ENCODE measurements at regions not wholly inside any gene's neighbourhood (a gene's known extent, or its start where the extent isn't known, plus 50 kb on each side); places are given as distances from the start of the nearest gene placed in this dataset.

DNA sequence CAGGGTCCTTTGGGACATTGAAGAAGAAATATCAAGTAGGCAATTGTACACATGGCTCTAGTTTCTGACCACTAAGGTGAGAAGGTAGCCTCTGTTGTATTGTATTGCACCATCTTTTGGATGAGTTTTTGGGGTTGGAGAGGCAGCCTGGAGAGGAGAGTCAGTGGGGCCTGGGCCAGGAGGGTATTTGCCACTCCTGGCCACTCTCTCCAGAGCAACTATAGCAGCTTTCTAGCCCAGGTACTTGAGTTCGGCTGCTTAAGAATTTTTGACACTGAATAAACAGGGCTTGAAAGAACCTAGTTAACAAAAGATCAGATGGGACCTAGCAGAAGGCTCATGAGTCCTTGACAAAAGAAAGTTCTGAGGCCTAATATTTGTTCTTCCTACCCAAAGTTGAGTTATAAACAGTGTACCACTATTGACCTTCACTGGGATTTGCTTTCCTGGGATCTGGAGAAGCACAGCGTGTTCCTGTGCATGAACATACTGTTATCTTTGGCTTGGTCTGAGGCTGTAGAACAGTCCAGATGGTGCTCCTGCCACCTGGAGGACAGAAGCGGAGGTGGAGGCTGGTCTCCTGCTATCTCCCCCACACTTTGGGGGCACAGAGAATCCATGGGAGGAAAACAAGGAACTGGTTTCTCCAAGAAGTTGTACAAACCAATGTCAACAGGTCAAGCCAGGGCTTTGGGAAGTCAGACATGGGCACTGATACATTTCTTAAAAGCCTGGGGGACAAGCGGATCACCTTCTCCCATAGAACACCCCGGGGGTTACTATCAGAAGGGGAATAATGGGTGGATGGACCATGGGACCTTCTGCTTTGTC is 110.4 kb upstream of the LIFR start:
- in situ Hi-C loops (cut with HindIII; ENCODE audit: low pct_ligation_motif_present, low sequenced_read_pairs): no loop called here
- DNase-seq: peak; percentile 52
- Histone ChIP-seq H3K36me3 (replicated peaks) (no peaks in the 10 kb centered on the region), H3K4me3 (ENCODE audit: low read depth, low read length) (no peak overlapping the region), H3K27ac (no peak overlapping the region), H3K27me3 (replicated peaks) (no peaks in the 10 kb centered on the region)
- TF ChIP-seq, protein P1, sequence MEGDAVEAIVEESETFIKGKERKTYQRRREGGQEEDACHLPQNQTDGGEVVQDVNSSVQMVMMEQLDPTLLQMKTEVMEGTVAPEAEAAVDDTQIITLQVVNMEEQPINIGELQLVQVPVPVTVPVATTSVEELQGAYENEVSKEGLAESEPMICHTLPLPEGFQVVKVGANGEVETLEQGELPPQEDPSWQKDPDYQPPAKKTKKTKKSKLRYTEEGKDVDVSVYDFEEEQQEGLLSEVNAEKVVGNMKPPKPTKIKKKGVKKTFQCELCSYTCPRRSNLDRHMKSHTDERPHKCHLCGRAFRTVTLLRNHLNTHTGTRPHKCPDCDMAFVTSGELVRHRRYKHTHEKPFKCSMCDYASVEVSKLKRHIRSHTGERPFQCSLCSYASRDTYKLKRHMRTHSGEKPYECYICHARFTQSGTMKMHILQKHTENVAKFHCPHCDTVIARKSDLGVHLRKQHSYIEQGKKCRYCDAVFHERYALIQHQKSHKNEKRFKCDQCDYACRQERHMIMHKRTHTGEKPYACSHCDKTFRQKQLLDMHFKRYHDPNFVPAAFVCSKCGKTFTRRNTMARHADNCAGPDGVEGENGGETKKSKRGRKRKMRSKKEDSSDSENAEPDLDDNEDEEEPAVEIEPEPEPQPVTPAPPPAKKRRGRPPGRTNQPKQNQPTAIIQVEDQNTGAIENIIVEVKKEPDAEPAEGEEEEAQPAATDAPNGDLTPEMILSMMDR (IDR thresholded peaks at IDR 0.05; ENCODE audit: low read depth, low read length, missing control alignments): peak; percentile 94

DNA sequence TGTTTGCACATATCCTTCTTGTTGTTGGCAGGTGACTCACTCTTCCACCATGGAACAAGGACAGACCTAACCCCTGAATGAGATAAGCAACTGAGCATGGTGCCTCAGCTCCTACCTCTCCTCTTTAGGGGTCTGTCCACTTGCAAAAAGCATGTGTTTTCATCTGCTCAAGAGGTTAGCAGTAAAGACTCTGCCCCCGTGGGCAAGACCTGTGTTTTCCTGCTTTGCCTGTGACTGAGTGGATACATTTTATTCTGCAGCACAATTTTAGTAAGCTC is 111.0 kb upstream of the LIFR start:
- Histone ChIP-seq H3K27me3 (replicated peaks) (no peaks in the 10 kb centered on the region), H3K36me3 (replicated peaks) (no peaks in the 10 kb centered on the region), H3K4me3 (ENCODE audit: low read depth, low read length) (no peak overlapping the region), H3K27ac (no peak overlapping the region)
- in situ Hi-C loops (cut with HindIII; ENCODE audit: low pct_ligation_motif_present, low sequenced_read_pairs): no loop called here
- TF ChIP-seq, protein P1 (IDR thresholded peaks at IDR 0.05; ENCODE audit: low read depth, low read length, missing control alignments): no peak
- no peak for DNase-seq

DNA sequence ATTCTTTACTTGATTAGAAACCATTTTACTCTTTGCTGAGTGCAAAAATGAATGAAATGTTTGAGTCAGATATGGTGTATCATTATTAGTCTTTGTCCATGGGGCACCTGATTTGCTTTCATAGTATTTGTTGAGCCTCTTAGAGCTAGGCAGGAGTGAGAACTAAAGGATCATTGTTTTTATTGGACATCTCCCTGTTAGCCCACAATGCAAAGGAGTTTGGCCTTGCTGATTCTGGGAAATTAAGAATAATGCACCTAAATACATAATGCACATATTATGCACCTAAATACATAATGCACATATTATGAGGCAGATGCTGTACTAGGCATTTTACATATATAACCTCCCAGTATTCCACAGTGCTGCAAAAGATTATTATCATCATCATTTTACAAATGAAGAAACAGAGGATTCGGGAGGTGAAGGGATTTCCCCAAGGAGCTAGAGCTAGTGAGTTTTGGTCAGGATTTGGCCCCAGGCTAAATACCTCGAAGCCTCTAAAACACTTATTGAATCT is 113.0 kb upstream of the LIFR start:
- H3K27me3 ChIP-seq (replicated peaks): no peaks in the 10 kb centered on the region
- no peak overlapping the region for H3K27ac ChIP-seq
- TF ChIP-seq, protein P1 (IDR thresholded peaks at IDR 0.05; ENCODE audit: low read depth, low read length, missing control alignments): no peak
- in situ Hi-C loops (cut with HindIII; ENCODE audit: low pct_ligation_motif_present, low sequenced_read_pairs): no loop called here
- no peak for DNase-seq
- H3K36me3 ChIP-seq (replicated peaks): no peaks in the 10 kb centered on the region
- no peak overlapping the region for H3K4me3 ChIP-seq (ENCODE audit: low read depth, low read length)

DNA sequence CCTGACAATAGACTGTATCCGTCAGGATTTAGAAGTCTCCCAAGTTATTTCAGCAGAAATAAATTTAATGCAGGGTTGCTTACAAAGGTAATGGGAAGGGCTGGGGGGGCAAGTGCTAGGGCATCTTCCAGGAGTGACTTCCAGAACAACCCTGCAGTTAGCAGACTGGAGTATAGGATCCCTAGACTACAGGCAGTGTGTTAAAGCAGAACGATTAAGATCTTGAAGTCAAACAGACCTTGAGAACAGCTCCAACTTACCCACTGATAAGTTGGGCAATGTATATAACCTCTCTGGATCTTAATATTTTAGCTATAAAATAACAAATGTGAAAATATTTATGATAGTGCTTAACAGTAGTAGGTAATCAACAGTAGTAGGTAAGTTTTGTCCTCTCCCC is 113.6 kb upstream of the LIFR start:
- in situ Hi-C loops (cut with HindIII; ENCODE audit: low pct_ligation_motif_present, low sequenced_read_pairs): no loop called here
- TF ChIP-seq, protein P1 (IDR thresholded peaks at IDR 0.05; ENCODE audit: low read depth, low read length, missing control alignments): no peak
- H3K4me3 ChIP-seq (ENCODE audit: low read depth, low read length): no peak overlapping the region
- no peaks in the 10 kb centered on the region for H3K36me3 ChIP-seq (replicated peaks)
- H3K27me3 ChIP-seq (replicated peaks): no peaks in the 10 kb centered on the region
- H3K27ac ChIP-seq: no peak overlapping the region
- DNase-seq: no peak

DNA sequence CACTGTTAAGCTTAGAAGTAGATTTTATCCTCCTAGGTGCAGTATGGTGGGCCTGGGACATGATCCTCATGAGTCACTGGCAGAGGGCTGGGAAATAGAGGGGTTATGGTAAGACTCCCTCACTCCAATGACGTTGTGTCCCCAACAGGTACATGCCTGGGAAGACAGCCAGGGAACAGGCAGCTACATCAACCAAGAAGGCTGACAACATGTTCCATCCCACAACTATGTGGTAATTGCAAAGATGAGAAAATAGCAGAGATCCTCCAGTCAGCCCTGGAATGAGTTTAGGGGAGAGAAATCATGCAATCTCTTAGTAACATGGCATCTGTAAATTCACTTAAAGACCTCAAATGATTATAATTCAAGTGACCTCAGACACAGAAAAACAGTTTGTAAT is 114.4 kb upstream of the LIFR start:
- DNase-seq: no peak
- Histone ChIP-seq H3K4me3 (ENCODE audit: low read depth, low read length) (no peak overlapping the region), H3K36me3 (replicated peaks) (no peaks in the 10 kb centered on the region), H3K27ac (no peak overlapping the region), H3K27me3 (replicated peaks) (no peaks in the 10 kb centered on the region)
- in situ Hi-C loops (cut with HindIII; ENCODE audit: low pct_ligation_motif_present, low sequenced_read_pairs): no loop called here
- TF ChIP-seq, protein P1 (IDR thresholded peaks at IDR 0.05; ENCODE audit: low read depth, low read length, missing control alignments): no peak

All from brain microvascular endothelial cell (primary cell).